Body of pancreas (tissue), 4 donors: ENCODE measurements at regions not wholly inside any gene's neighbourhood (a gene's known extent, or its start where the extent isn't known, plus 50 kb on each side); places are given as distances from the start of the nearest gene placed in this dataset.

Experiments used
- POLR2A ChIP-seq, 3 donors: fragments of 450-650 bp; IDR thresholded peaks; one replicate each; pipeline ENCODE4 v1.6.1; 2016; ENCODE audit warnings: antibody characterized with exemption in 3 of 3, mild to moderate bottlenecking in 2 of 3
- TF ChIP-seq, protein P1 (sequence below), 7 experiments: fragments of 450-650 bp in 4 of 7; fragments of 200-600 bp in 3 of 7; sonication (generic) in 3 of 7; IDR thresholded peaks; one replicate each; pipeline ENCODE4 v1.5.1; 2016 to 2019; ENCODE audit warnings: antibody characterized with exemption in 7 of 7

DNA sequence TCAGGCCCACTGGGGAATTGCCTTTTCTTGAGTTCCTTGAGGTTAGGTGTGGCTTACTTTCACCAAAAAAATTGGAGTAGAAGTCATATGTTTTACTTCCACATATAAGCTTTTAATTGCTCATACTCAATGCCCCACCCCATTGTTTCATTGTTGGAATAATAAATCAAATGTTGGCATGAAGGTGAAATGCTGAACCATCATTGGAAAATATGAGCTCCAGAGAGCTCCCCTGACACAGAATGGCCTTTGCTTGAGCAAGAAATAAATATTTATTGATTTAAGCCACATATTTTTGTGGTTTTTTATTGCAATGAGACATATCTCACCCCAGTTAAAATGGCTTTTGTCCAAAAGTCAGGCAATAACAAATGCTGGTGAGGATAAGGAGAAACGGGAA is 167.3 kb upstream of the SRD5A2 start:
- TF ChIP-seq, protein P1, sequence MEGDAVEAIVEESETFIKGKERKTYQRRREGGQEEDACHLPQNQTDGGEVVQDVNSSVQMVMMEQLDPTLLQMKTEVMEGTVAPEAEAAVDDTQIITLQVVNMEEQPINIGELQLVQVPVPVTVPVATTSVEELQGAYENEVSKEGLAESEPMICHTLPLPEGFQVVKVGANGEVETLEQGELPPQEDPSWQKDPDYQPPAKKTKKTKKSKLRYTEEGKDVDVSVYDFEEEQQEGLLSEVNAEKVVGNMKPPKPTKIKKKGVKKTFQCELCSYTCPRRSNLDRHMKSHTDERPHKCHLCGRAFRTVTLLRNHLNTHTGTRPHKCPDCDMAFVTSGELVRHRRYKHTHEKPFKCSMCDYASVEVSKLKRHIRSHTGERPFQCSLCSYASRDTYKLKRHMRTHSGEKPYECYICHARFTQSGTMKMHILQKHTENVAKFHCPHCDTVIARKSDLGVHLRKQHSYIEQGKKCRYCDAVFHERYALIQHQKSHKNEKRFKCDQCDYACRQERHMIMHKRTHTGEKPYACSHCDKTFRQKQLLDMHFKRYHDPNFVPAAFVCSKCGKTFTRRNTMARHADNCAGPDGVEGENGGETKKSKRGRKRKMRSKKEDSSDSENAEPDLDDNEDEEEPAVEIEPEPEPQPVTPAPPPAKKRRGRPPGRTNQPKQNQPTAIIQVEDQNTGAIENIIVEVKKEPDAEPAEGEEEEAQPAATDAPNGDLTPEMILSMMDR (IDR thresholded peaks at IDR 0.05): no peak
- TF ChIP-seq POLR2A (IDR thresholded peaks at IDR 0.05): no peak
